ENCODE measurements at regions not wholly inside any gene's neighbourhood (a gene's known extent, or its start where the extent isn't known, plus 50 kb on each side); places are given as distances from the start of the nearest gene placed in this dataset.
"Not testable (repeated sequence)": the region's sequence is repeated elsewhere in the genome, so short reads cannot be mapped to it uniquely, and the experiment has no call there.

DNA sequence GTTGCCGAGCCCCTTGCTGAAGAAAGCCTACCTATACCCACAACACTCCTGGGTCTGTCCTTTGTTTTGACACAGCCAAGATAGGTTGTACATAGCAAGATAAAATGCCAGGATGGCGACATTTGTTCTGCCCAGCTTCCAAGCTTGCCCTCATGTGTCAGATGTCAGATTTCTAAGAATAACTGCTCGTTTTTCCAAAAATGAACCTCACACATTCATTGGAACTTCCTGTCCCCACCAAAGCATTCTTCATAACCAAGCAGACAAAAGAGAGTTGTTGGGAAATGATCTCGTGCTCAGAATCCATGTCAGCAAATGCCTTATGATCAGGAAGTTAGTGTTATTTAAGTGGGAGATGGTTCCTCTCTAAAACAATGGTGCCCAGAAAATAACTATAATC is 210.1 kb downstream of the ZNF608 start:
- TF ChIP-seq, protein P1, sequence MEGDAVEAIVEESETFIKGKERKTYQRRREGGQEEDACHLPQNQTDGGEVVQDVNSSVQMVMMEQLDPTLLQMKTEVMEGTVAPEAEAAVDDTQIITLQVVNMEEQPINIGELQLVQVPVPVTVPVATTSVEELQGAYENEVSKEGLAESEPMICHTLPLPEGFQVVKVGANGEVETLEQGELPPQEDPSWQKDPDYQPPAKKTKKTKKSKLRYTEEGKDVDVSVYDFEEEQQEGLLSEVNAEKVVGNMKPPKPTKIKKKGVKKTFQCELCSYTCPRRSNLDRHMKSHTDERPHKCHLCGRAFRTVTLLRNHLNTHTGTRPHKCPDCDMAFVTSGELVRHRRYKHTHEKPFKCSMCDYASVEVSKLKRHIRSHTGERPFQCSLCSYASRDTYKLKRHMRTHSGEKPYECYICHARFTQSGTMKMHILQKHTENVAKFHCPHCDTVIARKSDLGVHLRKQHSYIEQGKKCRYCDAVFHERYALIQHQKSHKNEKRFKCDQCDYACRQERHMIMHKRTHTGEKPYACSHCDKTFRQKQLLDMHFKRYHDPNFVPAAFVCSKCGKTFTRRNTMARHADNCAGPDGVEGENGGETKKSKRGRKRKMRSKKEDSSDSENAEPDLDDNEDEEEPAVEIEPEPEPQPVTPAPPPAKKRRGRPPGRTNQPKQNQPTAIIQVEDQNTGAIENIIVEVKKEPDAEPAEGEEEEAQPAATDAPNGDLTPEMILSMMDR (IDR thresholded peaks at IDR 0.05; ENCODE audit: low read depth, low read length) = no peak
- no peak overlapping the region for H3K4me3 ChIP-seq (ENCODE audit: low read depth, low read length)

DNA sequence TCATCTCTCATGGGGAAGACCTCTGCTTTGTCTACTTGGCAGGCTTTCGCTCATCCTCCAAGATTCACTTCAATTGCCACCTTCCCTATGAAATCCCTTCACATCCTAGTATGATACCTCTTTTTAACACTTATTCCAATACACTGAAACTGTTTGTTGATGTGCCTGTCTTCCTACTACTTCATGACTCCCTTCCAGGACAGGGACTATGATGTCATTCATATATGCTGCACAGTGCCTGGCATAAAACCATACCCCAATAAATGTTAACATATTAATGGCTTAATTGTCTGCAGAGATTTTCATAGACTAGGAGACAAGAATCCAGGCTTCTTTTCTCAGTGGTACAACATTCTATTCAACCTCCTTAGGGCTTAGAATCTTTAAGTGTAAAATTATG is 215.5 kb downstream of the ZNF608 start:
- TF ChIP-seq, protein P1 (IDR thresholded peaks at IDR 0.05; ENCODE audit: low read depth, low read length) = no peak

DNA sequence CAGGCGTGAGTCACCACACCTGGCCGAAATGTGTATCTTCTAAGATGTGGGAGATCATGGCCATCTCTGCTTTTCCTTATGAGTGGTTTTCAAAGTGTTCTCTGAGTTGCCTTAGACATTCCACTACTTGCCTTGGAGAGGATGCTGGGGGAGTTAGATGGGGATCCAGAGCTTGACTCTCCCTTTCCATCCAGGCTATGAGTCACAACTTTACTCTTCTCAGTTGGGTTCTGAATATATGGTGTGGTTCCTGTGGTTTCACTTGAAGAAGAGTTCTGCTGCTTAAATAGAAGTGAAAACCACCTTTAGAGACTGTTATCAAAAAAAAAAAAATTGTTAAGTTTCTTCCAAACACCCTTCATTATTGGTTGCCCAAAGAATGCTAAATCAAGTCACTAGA is 217.6 kb downstream of the ZNF608 start:
- TF ChIP-seq, protein P1 (IDR thresholded peaks at IDR 0.05; ENCODE audit: low read depth, low read length) = no peak
- no peak overlapping the region for H3K4me3 ChIP-seq (ENCODE audit: low read depth, low read length)

More for the DNA sequence above, 215.5 kb downstream of the ZNF608 start:
- no peak overlapping the region for H3K4me3 ChIP-seq (ENCODE audit: low read depth, low read length)

DNA sequence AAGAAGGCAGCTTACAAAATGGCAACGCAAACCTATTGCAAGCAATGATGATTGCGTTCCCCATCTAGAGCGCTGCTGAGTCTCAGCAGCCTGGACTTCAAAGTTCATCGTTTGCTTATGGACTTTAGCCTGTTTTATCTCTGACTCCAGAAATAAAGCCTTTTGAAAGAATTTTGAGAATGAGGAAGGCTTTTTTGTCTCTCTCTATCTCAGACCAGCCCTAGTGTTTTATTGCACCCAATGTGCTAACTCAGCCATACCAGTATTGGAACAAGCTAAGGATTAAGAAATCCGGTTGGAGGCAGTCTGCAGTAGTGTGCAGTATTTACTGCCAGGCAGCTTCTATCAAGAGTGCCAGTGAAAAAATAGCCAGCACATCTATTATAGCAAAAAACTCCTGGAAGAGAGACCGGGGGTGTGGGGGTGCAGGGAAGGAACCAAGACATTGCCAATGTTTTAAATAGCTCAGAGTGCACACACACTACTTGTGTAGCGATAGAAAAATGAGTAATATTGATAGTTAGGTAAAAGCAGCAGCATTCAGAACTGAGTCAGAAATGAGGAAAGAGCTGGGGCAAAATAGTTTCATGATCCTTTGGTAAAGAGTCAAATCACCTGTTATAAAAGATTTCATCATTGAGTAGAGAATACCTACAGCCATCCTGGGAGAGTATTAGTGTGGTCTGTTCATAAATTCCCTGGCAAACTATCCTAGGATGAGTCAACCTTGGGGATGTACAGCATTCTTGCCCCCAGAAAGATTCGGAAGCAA is 219.0 kb downstream of the ZNF608 start:
- TF ChIP-seq, protein P1 (IDR thresholded peaks at IDR 0.05; ENCODE audit: low read depth, low read length) = no peak

DNA sequence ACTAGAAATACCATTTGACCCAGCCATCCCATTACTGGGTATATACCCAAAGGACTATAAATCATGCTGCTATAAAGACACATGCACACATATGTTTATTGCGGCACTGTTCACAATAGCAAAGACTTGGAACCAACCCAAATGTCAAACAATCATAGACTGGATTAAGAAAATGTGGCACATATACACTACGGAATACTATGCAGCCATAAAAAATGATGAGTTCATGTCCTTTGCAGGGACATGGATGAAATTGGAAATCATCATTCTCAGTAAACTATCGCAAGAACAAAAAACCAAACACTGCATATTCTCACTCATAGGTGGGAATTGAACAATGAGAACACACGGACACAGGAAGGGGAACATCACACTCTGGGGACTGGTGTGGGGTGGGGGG is 220.4 kb downstream of the ZNF608 start:
- not testable (repeated sequence) for H3K4me3 ChIP-seq (ENCODE audit: low read depth, low read length)

More for the DNA sequence above, 219.0 kb downstream of the ZNF608 start:
- H3K4me3 ChIP-seq (ENCODE audit: low read depth, low read length) = no peak overlapping the region

DNA sequence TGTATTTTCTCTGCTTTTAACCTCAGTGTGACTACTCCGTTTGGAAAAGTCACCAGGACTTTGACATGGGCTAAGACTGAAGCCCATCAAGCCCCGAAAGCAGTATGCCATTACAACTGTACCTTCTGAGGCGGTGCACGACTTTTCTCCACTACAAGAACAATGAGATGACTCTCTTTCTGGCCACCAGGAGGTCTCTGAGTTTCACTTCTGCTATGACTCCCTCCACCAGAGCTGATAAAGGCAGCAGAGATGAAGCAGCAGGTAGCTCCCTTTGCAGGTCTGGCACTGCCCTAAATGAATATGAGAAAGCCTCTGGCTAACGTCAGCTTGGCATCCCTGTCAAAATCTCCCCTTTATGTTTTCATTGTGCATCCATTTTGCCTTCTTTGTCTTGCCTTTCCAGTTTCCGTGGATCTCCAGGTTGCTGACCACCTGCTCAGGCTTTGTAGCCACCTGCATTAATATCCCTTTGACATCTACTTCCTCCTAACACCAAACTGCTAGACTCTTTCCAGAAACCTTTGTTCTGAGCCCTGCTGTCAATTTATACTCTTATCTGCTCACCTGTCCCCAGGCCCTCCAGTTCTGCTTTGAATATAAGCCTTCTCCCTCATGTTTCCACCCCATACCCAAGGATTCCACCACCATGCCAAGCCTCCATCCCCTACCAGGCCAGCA is 221.7 kb downstream of the ZNF608 start:
- H3K4me3 ChIP-seq (ENCODE audit: low read depth, low read length) = no peak overlapping the region
- TF ChIP-seq, protein P1 (IDR thresholded peaks at IDR 0.05; ENCODE audit: low read depth, low read length) = no peak

DNA sequence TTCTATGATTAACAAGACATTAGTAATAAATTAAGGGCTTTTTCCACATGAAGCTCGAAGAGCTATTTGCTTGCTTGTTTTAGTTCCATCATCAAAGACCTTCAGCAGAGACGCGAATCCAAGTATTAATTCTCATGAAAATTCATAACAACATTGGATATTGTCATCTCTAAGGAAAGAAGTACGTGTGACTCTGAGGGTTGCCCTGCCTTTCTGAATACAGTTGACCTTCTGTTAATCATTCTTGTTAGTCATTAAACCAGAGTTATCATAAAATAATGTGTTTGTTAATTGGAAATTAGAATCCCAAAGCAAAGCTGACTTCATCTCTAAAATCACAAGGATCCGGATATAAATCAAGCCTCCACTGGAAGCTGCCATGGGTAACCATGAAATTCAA is 222.5 kb downstream of the ZNF608 start:
- TF ChIP-seq, protein P1 (IDR thresholded peaks at IDR 0.05; ENCODE audit: low read depth, low read length) = no peak
- no peak overlapping the region for H3K4me3 ChIP-seq (ENCODE audit: low read depth, low read length)

Data from WI38 (cell line).